ENCODE measurements at regions not wholly inside any gene's neighbourhood (a gene's known extent, or its start where the extent isn't known, plus 50 kb on each side); places are given as distances from the start of the nearest gene placed in this dataset.

DNA sequence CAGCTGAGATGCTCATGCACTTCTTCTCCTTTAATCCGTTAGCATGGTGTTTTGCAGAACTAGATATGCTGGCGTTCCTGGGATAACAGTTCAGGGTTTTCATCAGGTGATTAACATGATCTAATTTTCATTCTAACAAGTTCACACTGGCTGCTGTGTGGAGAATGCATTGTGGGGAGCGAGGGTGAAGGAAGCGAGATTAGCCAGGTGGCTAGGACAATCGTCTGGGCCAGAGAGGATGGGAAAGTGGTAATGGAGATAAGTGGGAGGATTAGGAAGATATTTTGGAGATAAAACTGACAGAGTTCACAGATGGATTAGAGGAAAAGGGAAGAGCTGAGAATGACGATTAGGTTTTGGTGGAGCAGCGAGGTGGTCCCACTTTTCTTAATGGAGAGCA, 138.1 kb upstream of the MAGI3 start:
- TF ChIP-seq EZH2 (optimal IDR thresholded peaks at IDR 0.05; ENCODE audit: low read depth, low read length) (no peak), EZH2phosphoT487 (IDR thresholded peaks at IDR 0.05; ENCODE audit: low read length) (no peak)
- TF ChIP-seq, protein P1, sequence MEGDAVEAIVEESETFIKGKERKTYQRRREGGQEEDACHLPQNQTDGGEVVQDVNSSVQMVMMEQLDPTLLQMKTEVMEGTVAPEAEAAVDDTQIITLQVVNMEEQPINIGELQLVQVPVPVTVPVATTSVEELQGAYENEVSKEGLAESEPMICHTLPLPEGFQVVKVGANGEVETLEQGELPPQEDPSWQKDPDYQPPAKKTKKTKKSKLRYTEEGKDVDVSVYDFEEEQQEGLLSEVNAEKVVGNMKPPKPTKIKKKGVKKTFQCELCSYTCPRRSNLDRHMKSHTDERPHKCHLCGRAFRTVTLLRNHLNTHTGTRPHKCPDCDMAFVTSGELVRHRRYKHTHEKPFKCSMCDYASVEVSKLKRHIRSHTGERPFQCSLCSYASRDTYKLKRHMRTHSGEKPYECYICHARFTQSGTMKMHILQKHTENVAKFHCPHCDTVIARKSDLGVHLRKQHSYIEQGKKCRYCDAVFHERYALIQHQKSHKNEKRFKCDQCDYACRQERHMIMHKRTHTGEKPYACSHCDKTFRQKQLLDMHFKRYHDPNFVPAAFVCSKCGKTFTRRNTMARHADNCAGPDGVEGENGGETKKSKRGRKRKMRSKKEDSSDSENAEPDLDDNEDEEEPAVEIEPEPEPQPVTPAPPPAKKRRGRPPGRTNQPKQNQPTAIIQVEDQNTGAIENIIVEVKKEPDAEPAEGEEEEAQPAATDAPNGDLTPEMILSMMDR (IDR thresholded peaks at IDR 0.05; ENCODE audit: low read length) = no peak
